Suprapubic skin (tissue), 4 donors: ENCODE measurements at regions not wholly inside any gene's neighbourhood (a gene's known extent, or its start where the extent isn't known, plus 50 kb on each side); places are given as distances from the start of the nearest gene placed in this dataset.

Source experiments
- DNase-seq, 2 donors: peaks; one replicate each; pipeline ENCODE4 v3.0.0-alpha.2; 2019; ENCODE audit warnings: low spot score in 2 of 2
- H3K27ac ChIP-seq: fragments of 200-600 bp; sonication (generic); one replicate; pipeline ENCODE4 v1.5.1; 2019
- H3K27me3 ChIP-seq: fragments of 200-600 bp; sonication (generic); one replicate; pipeline ENCODE4 v1.5.1; 2019
- H3K36me3 ChIP-seq: fragments of 200-600 bp; sonication (generic); one replicate; pipeline ENCODE4 v1.5.1; 2019
- H3K4me1 ChIP-seq: fragments of 200-600 bp; sonication (generic); one replicate; pipeline ENCODE4 v1.5.1; 2019
- H3K4me3 ChIP-seq: fragments of 200-600 bp; sonication (generic); one replicate; pipeline ENCODE4 v1.5.1; 2019; ENCODE audit warnings: mild to moderate bottlenecking
- H3K9me3 ChIP-seq: fragments of 200-600 bp; sonication (generic); one replicate; pipeline ENCODE4 v1.5.1; 2019
- CTCF ChIP-seq, 2 donors: fragments of 200-600 bp in 1 of 2; fragments of 450-650 bp in 1 of 2; sonication (generic) in 1 of 2; IDR thresholded peaks; one replicate each; pipeline ENCODE4 v1.5.1; 2016 to 2019; ENCODE audit warnings: antibody characterized with exemption in 2 of 2, mild to moderate bottlenecking in 1 of 2, moderate library complexity in 1 of 2
- EP300 ChIP-seq: sonication (generic); formaldehyde crosslinking; IDR thresholded peaks from one replicate; pipeline ENCODE4 v1.6.1; 2017; ENCODE audit warnings: antibody characterized with exemption
- POLR2A ChIP-seq, 2 donors: fragments of 450-650 bp; IDR thresholded peaks; one replicate each; pipeline ENCODE4 v1.6.1; 2017; ENCODE audit warnings: antibody characterized with exemption in 2 of 2, mild to moderate bottlenecking in 2 of 2, moderate library complexity in 2 of 2
- POLR2AphosphoS5 ChIP-seq, 3 donors: sonication (generic); formaldehyde crosslinking; IDR thresholded peaks; one replicate each; pipeline ENCODE4 v1.6.1; 2017; ENCODE audit warnings: antibody characterized with exemption in 3 of 3
- WGBS: methylation state at CpG from one replicate; pipeline ENCODE4 v1.1.5; 2018; 5-methylcytosine and 5-hydroxymethylcytosine counted together

- Histone ChIP-seq H3K4me3 (no peak overlapping the region), H3K36me3 (no peaks in the 10 kb centered on the region), H3K4me1 (no peaks in the 10 kb centered on the region), H3K27me3 (no peaks in the 10 kb centered on the region), H3K27ac (no peak overlapping the region), H3K9me3 (no peaks in the 10 kb centered on the region)
- 72% methylated on average over 5 of the region's 5 CpGs for WGBS
- TF ChIP-seq EP300 (no peak), POLR2AphosphoS5 (IDR thresholded peaks at IDR 0.05) (no peak), CTCF (IDR thresholded peaks at IDR 0.05) (no peak), POLR2A (IDR thresholded peaks at IDR 0.05) (no peak)
- no peak for DNase-seq
These were observed 146.8 kb upstream of the USP9X start for GRCh38 chrX:40938423-40938822.

GRCh38 chrX:40943093-40943641 lies 142.1 kb upstream of the USP9X start:
- H3K36me3 ChIP-seq: no peaks in the 10 kb centered on the region
- H3K4me3 ChIP-seq: no peak overlapping the region
- WGBS: 93% methylated on average over 1 of the region's 1 CpG

GRCh38 chrX:40945361-40945713 lies 139.9 kb upstream of the USP9X start:
- no peaks in the 10 kb centered on the region for H3K9me3 ChIP-seq
- H3K27me3 ChIP-seq: no peaks in the 10 kb centered on the region
- H3K4me3 ChIP-seq: no peak overlapping the region
- no peaks in the 10 kb centered on the region for H3K4me1 ChIP-seq
- DNase-seq: no peak
- H3K36me3 ChIP-seq: no peaks in the 10 kb centered on the region
- TF ChIP-seq EP300 (no peak), POLR2AphosphoS5 (IDR thresholded peaks at IDR 0.05) (no peak), POLR2A (IDR thresholded peaks at IDR 0.05) (no peak), CTCF (IDR thresholded peaks at IDR 0.05) (no peak)
- no peak overlapping the region for H3K27ac ChIP-seq
- WGBS: 29% methylated on average over 5 of the region's 5 CpGs

More at GRCh38 chrX:40943093-40943641, 142.1 kb upstream of the USP9X start:
- DNase-seq: no peak
- TF ChIP-seq CTCF (IDR thresholded peaks at IDR 0.05) (no peak), POLR2A (IDR thresholded peaks at IDR 0.05) (no peak), POLR2AphosphoS5 (IDR thresholded peaks at IDR 0.05) (no peak), EP300 (no peak)
- no peaks in the 10 kb centered on the region for H3K4me1 ChIP-seq
- no peaks in the 10 kb centered on the region for H3K9me3 ChIP-seq
- H3K27me3 ChIP-seq: no peaks in the 10 kb centered on the region
- H3K27ac ChIP-seq: no peak overlapping the region

- H3K9me3 ChIP-seq: no peaks in the 10 kb centered on the region
- no peaks in the 10 kb centered on the region for H3K36me3 ChIP-seq
- no peak overlapping the region for H3K4me3 ChIP-seq
- no peak for DNase-seq
- WGBS: 55% methylated on average over 3 of the region's 3 CpGs
- no peak for TF ChIP-seq CTCF (IDR thresholded peaks at IDR 0.05)
- no peak for TF ChIP-seq EP300
- no peak for TF ChIP-seq POLR2AphosphoS5 (IDR thresholded peaks at IDR 0.05)
- no peak for TF ChIP-seq POLR2A (IDR thresholded peaks at IDR 0.05)
- H3K4me1 ChIP-seq: no peaks in the 10 kb centered on the region
- H3K27ac ChIP-seq: no peak overlapping the region
- no peaks in the 10 kb centered on the region for H3K27me3 ChIP-seq
These were observed 138.0 kb upstream of the USP9X start for GRCh38 chrX:40947276-40947675.

- DNase-seq: no peak
- WGBS: 85% methylated on average over 7 of the region's 7 CpGs
- Histone ChIP-seq H3K36me3 (no peaks in the 10 kb centered on the region), H3K9me3 (no peaks in the 10 kb centered on the region), H3K27ac (no peak overlapping the region), H3K4me3 (no peak overlapping the region), H3K27me3 (no peaks in the 10 kb centered on the region), H3K4me1 (no peaks in the 10 kb centered on the region)
- TF ChIP-seq EP300 (no peak), POLR2A (IDR thresholded peaks at IDR 0.05) (no peak), CTCF (IDR thresholded peaks at IDR 0.05) (no peak), POLR2AphosphoS5 (IDR thresholded peaks at IDR 0.05) (no peak)
These were observed 136.2 kb upstream of the USP9X start for GRCh38 chrX:40949071-40949470.
